ENCODE measurements at regions not wholly inside any gene's neighbourhood (a gene's known extent, or its start where the extent isn't known, plus 50 kb on each side); places are given as distances from the start of the nearest gene placed in this dataset.

DNA sequence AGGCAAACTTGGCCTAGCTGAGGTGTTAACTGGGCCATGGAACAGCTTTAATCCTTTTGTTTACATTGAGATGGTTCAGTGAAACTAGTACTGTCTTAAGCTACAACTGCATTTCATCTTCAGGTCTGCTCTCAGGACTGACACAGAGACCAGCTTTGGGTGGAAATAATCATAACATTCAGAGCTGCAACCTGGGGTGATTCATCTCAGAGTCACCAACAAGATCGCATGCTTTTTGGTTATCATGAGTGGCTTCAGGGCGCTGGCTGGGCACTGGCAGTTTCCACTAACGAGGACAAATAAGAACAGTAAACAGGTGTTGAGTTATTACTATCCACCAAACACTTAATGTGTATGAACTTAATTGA is 60.9 kb upstream of the PAX6 start:
- Mint-ChIP-seq H3K4me3 (no peak overlapping the region), H3K27me3 (peaks cover 18% of the 10 kb centered on the region), H3K4me1 (no peaks in the 10 kb centered on the region), H3K27ac (no peak overlapping the region), H3K36me3 (no peaks in the 10 kb centered on the region), H3K9me3 (no peaks in the 10 kb centered on the region)

DNA sequence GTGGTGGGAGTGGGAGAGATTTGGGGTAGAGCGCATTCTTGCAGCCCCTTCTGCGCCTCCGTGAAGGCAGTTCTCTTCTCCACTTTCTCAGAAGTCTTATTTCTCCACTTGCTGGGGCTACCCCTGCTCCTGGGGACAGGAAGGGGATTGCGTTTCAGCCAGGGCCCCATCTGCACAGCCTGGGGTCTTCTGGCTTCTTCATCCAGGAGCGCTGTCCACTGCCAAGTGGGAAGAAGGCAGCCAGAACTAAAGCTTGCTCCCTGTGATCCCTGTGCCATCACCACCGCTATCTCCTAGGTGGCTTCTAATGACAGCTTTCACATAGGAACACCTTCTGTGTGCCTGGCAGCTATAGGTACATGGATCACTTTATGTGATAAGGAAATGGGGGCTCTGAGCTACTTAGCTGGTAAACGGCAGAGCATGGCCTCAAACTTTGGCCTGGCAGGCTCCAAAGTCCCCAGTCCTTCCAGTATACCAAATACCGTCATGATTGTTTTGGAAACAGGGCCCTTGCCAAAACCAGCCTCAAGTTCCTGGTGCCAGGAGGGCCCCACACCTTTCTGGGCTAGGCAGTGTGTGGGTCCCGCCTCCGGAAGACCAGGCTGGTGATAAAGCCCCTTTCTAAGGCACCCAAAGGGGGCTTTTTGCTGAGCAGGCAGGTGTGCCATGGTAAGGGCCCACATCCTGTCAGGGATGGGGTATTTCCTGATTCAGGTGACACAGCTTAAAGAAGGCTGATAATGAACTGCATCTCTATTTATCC is 60.4 kb upstream of the PAX6 start:
- Mint-ChIP-seq H3K36me3 (no peaks in the 10 kb centered on the region), H3K27me3 (peaks cover 19% of the 10 kb centered on the region), H3K4me1 (no peaks in the 10 kb centered on the region), H3K9me3 (no peaks in the 10 kb centered on the region), H3K4me3 (no peak overlapping the region), H3K27ac (no peak overlapping the region)

DNA sequence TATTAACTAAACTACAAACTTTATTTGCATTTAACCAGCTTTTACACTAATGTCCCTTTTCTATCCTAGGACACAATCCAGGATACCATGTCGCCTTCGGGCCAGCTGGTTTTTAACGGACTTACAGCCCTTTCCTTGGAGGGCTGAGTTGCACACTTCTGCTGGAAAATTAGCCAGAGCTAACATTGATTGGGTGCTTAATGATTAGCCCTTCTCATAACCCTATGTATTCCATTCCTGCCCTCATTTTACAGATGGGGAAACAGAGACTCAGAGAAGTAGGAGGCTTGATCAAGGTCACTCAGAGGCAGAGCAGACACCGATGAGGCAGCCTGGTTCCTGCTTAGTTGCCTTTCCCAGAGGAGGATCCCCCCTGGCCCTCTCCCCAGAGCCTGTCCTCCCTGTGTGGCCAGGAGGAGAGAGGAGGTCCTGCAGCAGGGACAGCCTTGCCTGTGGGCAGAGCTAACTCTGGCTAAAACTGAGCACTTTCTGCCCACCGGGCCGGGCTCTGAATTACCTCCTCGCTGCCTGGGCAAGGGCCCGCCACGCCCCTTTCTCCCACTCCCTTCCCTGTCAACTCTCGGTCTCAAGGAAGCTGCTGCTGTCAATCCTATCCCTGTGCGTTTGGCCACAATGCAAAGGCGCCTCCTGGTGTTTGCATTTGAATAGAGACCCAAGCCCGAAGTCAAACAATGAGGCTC is 59.6 kb upstream of the PAX6 start:
- Mint-ChIP-seq H3K36me3 (no peaks in the 10 kb centered on the region), H3K4me3 (no peak overlapping the region), H3K27me3 (peaks cover 20% of the 10 kb centered on the region), H3K9me3 (no peaks in the 10 kb centered on the region), H3K4me1 (no peaks in the 10 kb centered on the region), H3K27ac (no peak overlapping the region)

DNA sequence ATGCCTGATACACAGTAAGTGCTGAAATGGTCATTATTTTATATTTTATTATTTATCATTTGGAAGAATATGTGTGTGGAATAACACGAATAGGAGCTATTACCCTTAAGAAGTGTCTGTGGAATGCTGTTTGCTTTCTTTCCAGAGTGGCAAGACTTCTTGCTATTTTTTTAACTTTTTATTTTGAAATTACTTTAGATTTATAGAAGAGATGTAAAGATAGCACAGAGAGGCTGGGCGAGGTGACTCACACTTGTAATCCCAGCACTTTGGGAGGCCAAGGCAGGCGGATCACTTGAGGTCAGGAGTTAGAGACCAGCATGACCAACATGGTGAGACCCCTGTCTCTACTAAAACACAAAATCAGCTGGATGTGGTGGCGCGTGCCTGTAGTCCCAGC is 58.9 kb upstream of the PAX6 start:
- H3K9me3 Mint-ChIP-seq = no peaks in the 10 kb centered on the region
- no peaks in the 10 kb centered on the region for H3K36me3 Mint-ChIP-seq
- H3K27me3 Mint-ChIP-seq = peaks cover 25% of the 10 kb centered on the region
- no peaks in the 10 kb centered on the region for H3K4me1 Mint-ChIP-seq
- no peak overlapping the region for H3K4me3 Mint-ChIP-seq
- no peak overlapping the region for H3K27ac Mint-ChIP-seq

DNA sequence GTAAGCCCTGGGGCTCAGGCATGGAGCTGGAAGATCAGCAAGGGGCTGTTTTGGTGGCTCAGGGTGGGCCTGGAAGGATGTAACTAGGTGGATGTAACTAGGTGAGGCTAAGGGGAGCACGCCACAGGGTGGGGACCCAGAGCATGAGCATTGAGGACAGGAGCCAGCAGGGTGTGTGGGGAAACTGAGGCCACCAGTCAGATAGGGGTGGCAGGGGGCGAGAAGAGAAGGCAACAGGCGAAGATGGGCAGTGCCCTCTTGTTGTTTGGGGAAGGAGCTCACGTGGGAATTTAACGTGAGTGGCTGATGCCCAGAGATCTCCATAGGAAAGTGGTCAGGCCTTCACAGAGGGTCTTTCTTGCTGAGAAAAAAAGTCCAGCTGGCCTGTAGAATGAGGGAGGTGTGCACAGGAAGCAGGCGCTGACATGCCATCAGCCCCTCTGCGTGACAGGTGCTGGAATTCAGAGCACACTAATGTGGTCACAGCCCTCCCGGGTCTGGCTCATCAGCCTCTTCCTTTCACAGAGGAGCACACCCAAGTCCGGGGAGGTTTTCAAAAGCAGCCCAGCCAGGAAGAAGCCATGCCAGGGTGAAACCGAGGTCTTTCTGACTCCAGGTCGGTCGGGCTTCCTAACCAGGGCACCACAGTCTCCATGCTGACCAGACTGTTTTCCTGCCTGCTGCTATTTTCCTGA is 54.6 kb upstream of the PAX6 start:
- Mint-ChIP-seq H3K27ac (no peak overlapping the region), H3K4me1 (no peaks in the 10 kb centered on the region), H3K36me3 (no peaks in the 10 kb centered on the region), H3K4me3 (no peak overlapping the region), H3K27me3 (peaks cover 25% of the 10 kb centered on the region), H3K9me3 (no peaks in the 10 kb centered on the region)

DNA sequence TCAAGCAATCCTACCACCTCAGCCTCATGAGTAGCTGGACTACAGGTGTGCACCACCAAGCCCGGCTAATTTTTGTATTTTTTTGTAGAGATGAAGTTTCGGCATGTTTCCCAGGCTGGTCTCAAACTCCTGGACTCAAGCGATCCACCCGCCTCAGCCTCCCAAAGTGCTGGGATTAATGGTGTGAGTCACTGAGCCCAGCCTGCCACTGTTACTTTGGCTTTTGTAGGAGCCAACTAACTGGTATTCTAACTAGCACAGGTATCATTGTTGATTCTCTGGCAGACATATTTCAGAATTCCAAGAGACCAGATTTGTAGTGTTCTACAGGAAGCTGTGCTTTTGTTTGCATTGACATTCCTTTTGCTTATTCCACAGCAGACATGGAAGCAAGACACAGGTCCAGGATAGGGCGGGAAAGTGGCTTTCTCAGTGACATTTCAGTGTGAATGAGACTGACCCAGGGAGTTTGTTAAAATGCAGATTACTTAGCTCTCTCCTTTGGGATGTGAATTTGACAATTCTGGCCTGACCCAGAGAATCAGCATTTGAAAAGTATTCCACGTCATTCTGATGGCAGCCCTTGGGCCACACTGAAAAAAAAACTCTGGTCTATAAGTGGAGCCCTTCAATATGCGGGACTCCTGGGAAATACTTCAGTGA is 52.2 kb upstream of the PAX6 start:
- no peaks in the 10 kb centered on the region for H3K36me3 Mint-ChIP-seq
- peaks cover 27% of the 10 kb centered on the region for H3K27me3 Mint-ChIP-seq
- H3K4me3 Mint-ChIP-seq = no peak overlapping the region
- H3K4me1 Mint-ChIP-seq = no peaks in the 10 kb centered on the region
- no peaks in the 10 kb centered on the region for H3K9me3 Mint-ChIP-seq
- H3K27ac Mint-ChIP-seq = no peak overlapping the region

DNA sequence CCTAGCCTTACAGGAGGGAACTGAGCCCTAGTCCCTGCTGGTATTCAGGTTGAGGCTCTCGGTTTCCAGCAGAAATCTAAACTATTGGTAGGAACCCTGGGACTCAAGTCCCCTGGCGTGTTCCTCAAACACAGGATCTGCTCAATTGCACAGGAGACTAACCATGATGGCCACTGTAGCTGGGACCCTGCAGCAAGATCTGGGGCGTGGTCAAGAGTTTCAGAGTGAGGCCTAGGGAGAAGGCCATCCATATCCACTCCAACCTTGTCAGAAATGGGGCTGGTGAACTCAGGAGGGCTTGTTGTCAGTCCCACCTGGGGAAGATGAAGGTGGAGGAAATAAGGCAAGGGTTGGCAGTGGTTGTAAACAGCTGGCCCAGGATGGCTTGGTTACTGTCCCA is 49.9 kb upstream of the PAX6 start:
- Mint-ChIP-seq H3K27me3 (peaks cover 25% of the 10 kb centered on the region), H3K4me3 (no peak overlapping the region)

More for the DNA sequence above, 49.9 kb upstream of the PAX6 start:
- Mint-ChIP-seq H3K9me3 (no peaks in the 10 kb centered on the region), H3K27ac (no peak overlapping the region), H3K4me1 (no peaks in the 10 kb centered on the region), H3K36me3 (no peaks in the 10 kb centered on the region)

Data from activated naive CD4-positive, alpha-beta T cell treated with anti-CD3 and anti-CD28 coated beads, Interleukin-2, amount 50 U/mL, for 24 hours (primary cell).